IMR-90 (cell line): ENCODE measurements at regions not wholly inside any gene's neighbourhood (a gene's known extent, or its start where the extent isn't known, plus 50 kb on each side); places are given as distances from the start of the nearest gene placed in this dataset.

ENCODE experiments used
- BHLHE40 ChIP-seq: fragments of 150-350 bp; IDR thresholded peaks from 2 replicates; pipeline ENCODE4 v1.6.1; 2016; ENCODE audit warnings: mild to moderate bottlenecking, low read depth, low read length
- CTCF ChIP-seq: conservative IDR thresholded peaks from 2 replicates; pipeline ENCODE4 v1.5.1; 2012; ENCODE audit warnings: mild to moderate bottlenecking, low read depth, low read length, improper control_type of control experiment
- POLR2A ChIP-seq: IDR thresholded peaks from 2 replicates; pipeline ENCODE4 v1.6.1; 2012; ENCODE audit warnings: mild to moderate bottlenecking, low read depth, low read length
- RAD21 ChIP-seq: IDR thresholded peaks from 2 replicates; pipeline ENCODE4 v1.6.1; 2012; ENCODE audit warnings: low read length, improper control_type of control experiment
- RCOR1 ChIP-seq: IDR thresholded peaks from 2 replicates; pipeline ENCODE4 v1.6.1; 2012; ENCODE audit warnings: mild to moderate bottlenecking, low read length, improper control_type of control experiment; ENCODE audit not compliant: insufficient replicate concordance
- SMC3 ChIP-seq: fragments of 150-350 bp; IDR thresholded peaks from 2 replicates; pipeline ENCODE4 v1.6.1; 2016; ENCODE audit warnings: low read depth, mild to moderate bottlenecking, antibody characterized with exemption, low read length, moderate library complexity
- USF2 ChIP-seq: fragments of 150-350 bp; IDR thresholded peaks from 2 replicates; pipeline ENCODE4 v1.6.1; 2017; ENCODE audit warnings: mild to moderate bottlenecking, antibody characterized with exemption, low read length, low read depth
- TF ChIP-seq, protein P1 (sequence below): fragments of 150-350 bp; IDR thresholded peaks from 2 replicates; pipeline ENCODE4 v1.6.1; 2016; ENCODE audit warnings: low read depth, mild to moderate bottlenecking, low read length, moderate library complexity, borderline replicate concordance

- TF ChIP-seq CTCF (no peak), POLR2A (no peak), SMC3 (no peak), RAD21 (no peak), BHLHE40 (no peak), USF2 (no peak), RCOR1 (no peak)
- TF ChIP-seq, protein P1, sequence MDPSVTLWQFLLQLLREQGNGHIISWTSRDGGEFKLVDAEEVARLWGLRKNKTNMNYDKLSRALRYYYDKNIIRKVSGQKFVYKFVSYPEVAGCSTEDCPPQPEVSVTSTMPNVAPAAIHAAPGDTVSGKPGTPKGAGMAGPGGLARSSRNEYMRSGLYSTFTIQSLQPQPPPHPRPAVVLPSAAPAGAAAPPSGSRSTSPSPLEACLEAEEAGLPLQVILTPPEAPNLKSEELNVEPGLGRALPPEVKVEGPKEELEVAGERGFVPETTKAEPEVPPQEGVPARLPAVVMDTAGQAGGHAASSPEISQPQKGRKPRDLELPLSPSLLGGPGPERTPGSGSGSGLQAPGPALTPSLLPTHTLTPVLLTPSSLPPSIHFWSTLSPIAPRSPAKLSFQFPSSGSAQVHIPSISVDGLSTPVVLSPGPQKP = no peak
Measured at GRCh38 chr10:57874810-57875209, 392.9 kb downstream of the IPMK start.
